ENCODE measurements at regions not wholly inside any gene's neighbourhood (a gene's known extent, or its start where the extent isn't known, plus 50 kb on each side); places are given as distances from the start of the nearest gene placed in this dataset.

GRCh38 chr3:148307443-148307843 is 390.3 kb upstream of the AGTR1 start:
- H3K18ac ChIP-seq (ENCODE audit: low read depth, low read length), result no peak overlapping the region
- H2AK9ac ChIP-seq (replicated peaks; ENCODE audit: low read depth, low read length, poor library complexity), result no peak overlapping the region
- H3K9me1 ChIP-seq (ENCODE audit: insufficient read depth, low read length), result no peaks in the 10 kb centered on the region
- DNase-seq, result no peak
- H3K79me1 ChIP-seq (ENCODE audit: low read depth in 1 of 2, low read length in 2 of 2), result no peaks in the 10 kb centered on the region
- no peak overlapping the region for H2AK5ac ChIP-seq (ENCODE audit: low read depth, low read length)
- no peak overlapping the region for H3K4me2 ChIP-seq (ENCODE audit: low read depth, low read length)
- intact Hi-C loops (cut with micrococcal nuclease) (loop anchor here (5.0 to 10.0 kb wide), 4 partner anchors 63 to 557 kb away; partner anchors contain the start of gene CPA3), in situ Hi-C loops (cut with MboI; ENCODE audit: low sequenced_read_pairs) (no loop called here), dilution Hi-C loops (cut with HindIII; ENCODE audit: low sequenced_read_pairs, unreplicated experiment) (no loop called here)
- no peak overlapping the region for H3K27ac ChIP-seq (ENCODE audit: insufficient read depth, low read length)
- H3K14ac ChIP-seq (replicated peaks; ENCODE audit: low read depth, low read length), result no peak overlapping the region
- H3K56ac ChIP-seq (ENCODE audit: extremely low read depth, insufficient read depth, low read length), result no peak overlapping the region
- no peak overlapping the region for H2BK120ac ChIP-seq (ENCODE audit: low read depth, low read length)
- no TSS peak for BruUV-seq (replicated peaks)
- H4K91ac ChIP-seq (ENCODE audit: insufficient read depth, low read depth, low read length), result no peak overlapping the region
- H3K4me3 ChIP-seq (ENCODE audit: insufficient read depth, low read depth, low read length), result no peak overlapping the region
- TF ChIP-seq CHD1 (IDR thresholded peaks at IDR 0.05; ENCODE audit: low read depth, low read length), result no peak
- no peak for TF ChIP-seq MAZ (IDR thresholded peaks at IDR 0.05; ENCODE audit: borderline replicate concordance, low read depth, low read length)
- TF ChIP-seq RCOR1 (IDR thresholded peaks at IDR 0.05; ENCODE audit: insufficient replicate concordance, low read length), result no peak
- no peak for TF ChIP-seq SMC3 (IDR thresholded peaks at IDR 0.05; ENCODE audit: low read depth, low read length)
- no peak for TF ChIP-seq NFE2L2 (IDR thresholded peaks at IDR 0.05; ENCODE audit: low read depth, low read length)
- TF ChIP-seq BHLHE40 (IDR thresholded peaks at IDR 0.05; ENCODE audit: low read depth, low read length), result no peak
- TF ChIP-seq POLR2A (IDR thresholded peaks at IDR 0.05; ENCODE audit: low read depth, low read length), result no peak
- no peak for TF ChIP-seq FOS (IDR thresholded peaks at IDR 0.05; ENCODE audit: low read depth, low read length)
- TF ChIP-seq ELK1 (IDR thresholded peaks at IDR 0.05; ENCODE audit: borderline replicate concordance, low read depth, low read length), result no peak
- TF ChIP-seq USF2 (IDR thresholded peaks at IDR 0.05; ENCODE audit: low read depth, low read length), result no peak
- TF ChIP-seq RAD21 (IDR thresholded peaks at IDR 0.05; ENCODE audit: low read length), result no peak
- TF ChIP-seq MAFK (IDR thresholded peaks at IDR 0.05; ENCODE audit: low read depth, low read length), result no peak
- no peak for TF ChIP-seq CTCF (conservative IDR thresholded peaks at IDR 0.05; ENCODE audit: low read depth, low read length)
- no peak for TF ChIP-seq CEBPB (IDR thresholded peaks at IDR 0.05; ENCODE audit: low read depth, low read length)
- no peak for TF ChIP-seq RFX5 (IDR thresholded peaks at IDR 0.05; ENCODE audit: low read depth, low read length)
- no peak for TF ChIP-seq MXI1 (IDR thresholded peaks at IDR 0.05; ENCODE audit: borderline replicate concordance, low read depth, low read length)
- no peaks in the 10 kb centered on the region for H3K9me3 ChIP-seq (ENCODE audit: control insufficient read depth, insufficient read depth, low read length)
- H3K23ac ChIP-seq (ENCODE audit: low read depth, low read length), result no peak overlapping the region
- H2BK5ac ChIP-seq (ENCODE audit: low read depth, low read length, poor library complexity, severe bottlenecking), result no peak overlapping the region
- H4K20me1 ChIP-seq (ENCODE audit: insufficient read depth, low read length), result no peaks in the 10 kb centered on the region
- no peaks in the 10 kb centered on the region for H3K27me3 ChIP-seq (ENCODE audit: control insufficient read depth, insufficient read depth, low read length)
- no peak overlapping the region for H4K5ac ChIP-seq (ENCODE audit: low read depth, low read length)
- no peak for ATAC-seq (ENCODE audit: low read depth)
- H3K36me3 ChIP-seq (ENCODE audit: control insufficient read depth, insufficient read depth, low read length), result no peaks in the 10 kb centered on the region
- CTCF ChIA-PET, result no interaction called here
- H4K8ac ChIP-seq (ENCODE audit: low read depth in 2 of 2, low read length in 2 of 2), result no peak overlapping the region
- H3K4me1 ChIP-seq (ENCODE audit: control insufficient read depth, insufficient read depth, low read length), result no peaks in the 10 kb centered on the region
- no peak overlapping the region for H2BK15ac ChIP-seq (ENCODE audit: low read depth, low read length)
- no peak overlapping the region for H2AFZ ChIP-seq (replicated peaks; ENCODE audit: low read length, poor library complexity)
- no peak overlapping the region for H2BK20ac ChIP-seq (ENCODE audit: low read depth, low read length)
- POLR2A ChIA-PET (ENCODE audit: unreplicated experiment), result no interaction called here
- H3K9ac ChIP-seq (ENCODE audit: low read depth, low read length), result no peak overlapping the region
- no peak overlapping the region for H3K4ac ChIP-seq (ENCODE audit: low read depth, low read length)
- no CpG with 5 or more reads among the region's 2 CpGs for WGBS, 2 experiments (ENCODE audit: extremely low coverage in 2 of 2, insufficient read length in 1 of 2)

All from IMR-90 (cell line).